Neural progenitor cell (in vitro differentiated cells): ENCODE measurements at regions not wholly inside any gene's neighbourhood (a gene's known extent, or its start where the extent isn't known, plus 50 kb on each side); places are given as distances from the start of the nearest gene placed in this dataset.

Experiments
- DNase-seq: peaks from one replicate; pipeline ENCODE4 v3.0.0-alpha.2; 2016; ENCODE audit warnings: low spot score
- H2AFZ ChIP-seq: fragments of 200-600 bp; sonication (generic); replicated peaks from 2 replicates; pipeline ENCODE4 v1.6.1; 2016; ENCODE audit warnings: antibody characterized with exemption
- H3F3A ChIP-seq: fragments of 200-600 bp; sonication (generic); 2 replicates; pipeline ENCODE4 v1.6.1; 2016; ENCODE audit warnings: antibody characterized with exemption, low read depth
- H3K27ac ChIP-seq: fragments of 200-600 bp; sonication (generic); 2 replicates; pipeline ENCODE4 v1.5.1; 2016; ENCODE audit warnings: mild to moderate bottlenecking
- H3K27me3 ChIP-seq: fragments of 200-600 bp; sonication (generic); 2 replicates; pipeline ENCODE4 v1.6.1; 2016; ENCODE audit warnings: mild to moderate bottlenecking, moderate library complexity
- H3K36me3 ChIP-seq: fragments of 200-600 bp; sonication (generic); 2 replicates; pipeline ENCODE4 v1.5.1; 2016
- H3K4me1 ChIP-seq: fragments of 200-600 bp; sonication (generic); 2 replicates; pipeline ENCODE4 v1.6.1; 2016; ENCODE audit warnings: mixed run types
- H3K4me2 ChIP-seq: fragments of 200-600 bp; sonication (generic); 2 replicates; pipeline ENCODE4 v1.6.1; 2016
- H3K4me3 ChIP-seq: fragments of 200-600 bp; sonication (generic); 2 replicates; pipeline ENCODE4 v1.5.1; 2016
- H3K79me2 ChIP-seq: fragments of 200-600 bp; sonication (generic); 2 replicates; pipeline ENCODE4 v1.6.1; 2016; ENCODE audit warnings: low read depth
- H3K9ac ChIP-seq: fragments of 200-600 bp; sonication (generic); 2 replicates; pipeline ENCODE4 v1.6.1; 2016
- H3K9me3 ChIP-seq: fragments of 200-600 bp; sonication (generic); 2 replicates; pipeline ENCODE4 v1.5.1; 2016; ENCODE audit warnings: low read depth
- H4K20me1 ChIP-seq: fragments of 200-600 bp; sonication (generic); 2 replicates; pipeline ENCODE4 v1.6.1; 2016; ENCODE audit warnings: low read depth
- H3K27ac Mint-ChIP-seq: 3 replicates; pipeline ENCODE4 v1.8.0; 2021; ENCODE audit warnings: mixed read lengths
- H3K27me3 Mint-ChIP-seq: 2 replicates; pipeline ENCODE4 v1.8.0; 2022; ENCODE audit warnings: low read depth, mild to moderate bottlenecking, inconsistent platforms, moderate library complexity, mixed read lengths; ENCODE audit not compliant: insufficient read depth
- H3K36me3 Mint-ChIP-seq: 3 replicates; pipeline ENCODE4 v1.8.0; 2021; ENCODE audit warnings: mixed read lengths
- H3K4me1 Mint-ChIP-seq: 3 replicates; pipeline ENCODE4 v1.8.0; 2021; ENCODE audit warnings: mixed read lengths
- H3K4me3 Mint-ChIP-seq: 3 replicates; pipeline ENCODE4 v1.8.0; 2021; ENCODE audit warnings: mild to moderate bottlenecking, moderate library complexity, mixed read lengths
- H3K9me3 Mint-ChIP-seq: 3 replicates; pipeline ENCODE4 v1.8.0; 2020; ENCODE audit warnings: mixed read lengths
- EZH2 ChIP-seq: fragments of 200-600 bp; sonication (generic); IDR thresholded peaks from 2 replicates; pipeline ENCODE4 v1.6.1; 2017; ENCODE audit warnings: antibody characterized with exemption, mild to moderate bottlenecking, moderate library complexity
- EZH2phosphoT487 ChIP-seq: fragments of 200-600 bp; sonication (generic); IDR thresholded peaks from 2 replicates; pipeline ENCODE4 v1.6.1; 2017; ENCODE audit warnings: antibody characterized with exemption
- TF ChIP-seq, protein P1 (sequence below): fragments of 200-600 bp; sonication (generic); IDR thresholded peaks from 2 replicates; pipeline ENCODE4 v1.5.1; 2017; ENCODE audit warnings: antibody characterized with exemption, mild to moderate bottlenecking

DNA sequence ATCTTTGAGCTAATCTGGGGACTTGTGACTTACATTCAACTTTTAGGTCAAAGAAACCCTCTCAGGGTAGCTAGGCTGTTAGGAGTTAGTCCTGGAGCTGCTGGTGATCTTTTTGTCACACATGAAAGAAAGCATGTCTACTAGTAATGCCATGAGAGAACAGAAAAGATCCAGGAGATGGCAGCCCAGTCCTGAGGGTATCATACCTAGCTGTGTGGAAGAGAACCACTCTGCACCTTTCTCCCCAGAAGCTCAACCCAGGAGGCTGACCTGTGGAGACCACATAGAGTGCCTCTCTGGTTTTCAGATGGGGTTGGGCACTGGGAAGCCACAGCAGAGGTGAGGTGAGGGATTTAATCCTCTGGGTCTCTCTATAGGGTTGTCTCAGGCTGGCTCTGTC lies 460.2 kb upstream of the UBE2E3 start:
- H3K27me3 ChIP-seq = no peaks in the 10 kb centered on the region
- H3K79me2 ChIP-seq = no peaks in the 10 kb centered on the region
- Mint-ChIP-seq H3K9me3 (no peaks in the 10 kb centered on the region), H3K27ac (no peak overlapping the region), H3K4me3 (no peak overlapping the region), H3K27me3 (peaks cover 3% of the 10 kb centered on the region), H3K36me3 (no peaks in the 10 kb centered on the region), H3K4me1 (peaks cover 33% of the 10 kb centered on the region)
- H4K20me1 ChIP-seq = no peaks in the 10 kb centered on the region
- TF ChIP-seq EZH2 (no peak), EZH2phosphoT487 (no peak)
- TF ChIP-seq, protein P1, sequence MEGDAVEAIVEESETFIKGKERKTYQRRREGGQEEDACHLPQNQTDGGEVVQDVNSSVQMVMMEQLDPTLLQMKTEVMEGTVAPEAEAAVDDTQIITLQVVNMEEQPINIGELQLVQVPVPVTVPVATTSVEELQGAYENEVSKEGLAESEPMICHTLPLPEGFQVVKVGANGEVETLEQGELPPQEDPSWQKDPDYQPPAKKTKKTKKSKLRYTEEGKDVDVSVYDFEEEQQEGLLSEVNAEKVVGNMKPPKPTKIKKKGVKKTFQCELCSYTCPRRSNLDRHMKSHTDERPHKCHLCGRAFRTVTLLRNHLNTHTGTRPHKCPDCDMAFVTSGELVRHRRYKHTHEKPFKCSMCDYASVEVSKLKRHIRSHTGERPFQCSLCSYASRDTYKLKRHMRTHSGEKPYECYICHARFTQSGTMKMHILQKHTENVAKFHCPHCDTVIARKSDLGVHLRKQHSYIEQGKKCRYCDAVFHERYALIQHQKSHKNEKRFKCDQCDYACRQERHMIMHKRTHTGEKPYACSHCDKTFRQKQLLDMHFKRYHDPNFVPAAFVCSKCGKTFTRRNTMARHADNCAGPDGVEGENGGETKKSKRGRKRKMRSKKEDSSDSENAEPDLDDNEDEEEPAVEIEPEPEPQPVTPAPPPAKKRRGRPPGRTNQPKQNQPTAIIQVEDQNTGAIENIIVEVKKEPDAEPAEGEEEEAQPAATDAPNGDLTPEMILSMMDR = no peak
- H3K9ac ChIP-seq = no peak overlapping the region
- no peak for DNase-seq
- no peaks in the 10 kb centered on the region for H3K4me1 ChIP-seq
- H3K27ac ChIP-seq = no peak overlapping the region
- no peaks in the 10 kb centered on the region for H3F3A ChIP-seq
- no peaks in the 10 kb centered on the region for H3K36me3 ChIP-seq
- no peak overlapping the region for H2AFZ ChIP-seq
- H3K4me3 ChIP-seq = no peak overlapping the region
- no peak overlapping the region for H3K4me2 ChIP-seq
- no peaks in the 10 kb centered on the region for H3K9me3 ChIP-seq

DNA sequence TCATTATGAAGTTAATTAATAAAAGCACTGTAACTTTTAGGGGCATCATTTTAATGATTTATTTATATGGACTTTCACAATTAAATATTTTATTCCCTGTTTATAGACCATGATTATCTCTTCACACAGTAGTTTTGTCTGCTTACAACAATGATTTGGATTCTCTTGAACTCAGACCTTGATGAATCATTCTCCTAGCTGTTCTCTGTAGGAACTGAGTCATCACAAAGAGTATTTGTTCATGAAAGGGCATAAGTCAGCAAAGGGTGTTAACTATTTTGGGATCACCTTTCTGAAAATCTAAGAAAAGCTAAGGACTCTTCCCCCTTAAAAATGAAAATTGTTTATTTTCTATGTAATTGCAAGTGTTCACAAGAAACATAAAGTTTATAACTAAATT lies 461.1 kb upstream of the UBE2E3 start:
- H3K4me1 ChIP-seq = no peaks in the 10 kb centered on the region
- H3K9me3 Mint-ChIP-seq = no peaks in the 10 kb centered on the region
- no peaks in the 10 kb centered on the region for H3K9me3 ChIP-seq
- H3K36me3 Mint-ChIP-seq = no peaks in the 10 kb centered on the region
- H3K4me3 Mint-ChIP-seq = no peak overlapping the region
- H3F3A ChIP-seq = no peaks in the 10 kb centered on the region
- H3K4me1 Mint-ChIP-seq = peaks cover 25% of the 10 kb centered on the region
- H3K4me3 ChIP-seq = no peak overlapping the region
- no peak for TF ChIP-seq EZH2phosphoT487
- TF ChIP-seq EZH2 = no peak
- TF ChIP-seq, protein P1 = no peak
- H3K4me2 ChIP-seq = no peak overlapping the region
- no peak overlapping the region for H3K27ac ChIP-seq
- no peaks in the 10 kb centered on the region for H3K27me3 ChIP-seq
- H4K20me1 ChIP-seq = no peaks in the 10 kb centered on the region
- no peaks in the 10 kb centered on the region for H3K79me2 ChIP-seq
- H2AFZ ChIP-seq = no peak overlapping the region
- no peaks in the 10 kb centered on the region for H3K36me3 ChIP-seq
- no peak overlapping the region for H3K9ac ChIP-seq
- H3K27ac Mint-ChIP-seq = no peak overlapping the region
- H3K27me3 Mint-ChIP-seq = no peaks in the 10 kb centered on the region
- no peak for DNase-seq

DNA sequence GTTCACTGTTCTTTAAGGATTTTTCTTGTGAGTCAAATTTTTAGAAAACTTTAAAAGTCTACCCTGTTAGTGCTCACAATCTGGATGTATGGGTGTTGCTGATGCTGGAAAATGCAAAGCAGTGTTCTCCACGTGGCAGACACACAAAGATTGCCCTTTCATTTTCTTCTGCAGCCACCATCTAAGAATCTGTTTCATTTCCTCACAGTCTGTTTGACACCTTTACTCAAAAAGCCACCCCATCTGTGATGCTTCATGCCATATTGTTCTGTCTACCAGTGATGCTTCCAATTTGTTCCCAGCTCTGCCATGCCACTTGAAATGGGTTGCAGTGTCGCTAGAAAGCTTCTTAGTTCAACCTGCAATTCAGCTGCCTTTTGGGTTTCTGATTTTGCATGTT lies 464.2 kb upstream of the UBE2E3 start:
- Histone ChIP-seq H3K9me3 (no peaks in the 10 kb centered on the region), H3K4me1 (no peaks in the 10 kb centered on the region), H3K9ac (no peak overlapping the region), H3F3A (no peaks in the 10 kb centered on the region), H3K4me3 (no peak overlapping the region), H3K36me3 (no peaks in the 10 kb centered on the region), H4K20me1 (no peaks in the 10 kb centered on the region), H3K27me3 (no peaks in the 10 kb centered on the region), H3K79me2 (no peaks in the 10 kb centered on the region), H3K4me2 (no peak overlapping the region), H3K27ac (no peak overlapping the region), H2AFZ (no peak overlapping the region)
- no peak overlapping the region for H3K27ac Mint-ChIP-seq
- DNase-seq = no peak
- peaks cover 17% of the 10 kb centered on the region for H3K4me1 Mint-ChIP-seq
- H3K4me3 Mint-ChIP-seq = no peak overlapping the region
- TF ChIP-seq, protein P1 = no peak
- TF ChIP-seq EZH2 (no peak), EZH2phosphoT487 (no peak)
- no peaks in the 10 kb centered on the region for H3K36me3 Mint-ChIP-seq
- no peaks in the 10 kb centered on the region for H3K9me3 Mint-ChIP-seq
- no peaks in the 10 kb centered on the region for H3K27me3 Mint-ChIP-seq

DNA sequence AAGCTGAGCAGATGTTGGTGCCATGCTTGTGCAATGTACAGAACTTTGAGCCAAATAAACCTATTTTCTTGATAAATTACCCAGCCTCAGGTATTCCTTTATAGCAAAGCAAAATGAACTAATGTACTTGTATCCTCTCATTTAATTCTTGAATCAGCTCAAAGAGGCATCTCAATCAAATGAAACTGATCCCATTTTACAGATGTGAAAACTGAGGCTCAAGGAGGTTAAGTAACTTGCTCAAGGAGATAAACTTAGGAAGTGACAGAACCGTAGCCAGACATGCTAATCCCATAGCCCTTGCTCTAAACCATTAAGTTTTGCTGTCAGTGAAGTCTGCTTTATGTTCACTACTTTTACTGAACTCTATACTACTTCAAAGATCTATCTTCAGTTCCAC lies 467.0 kb upstream of the UBE2E3 start:
- Histone ChIP-seq H3K4me2 (no peak overlapping the region), H4K20me1 (no peaks in the 10 kb centered on the region), H3F3A (no peaks in the 10 kb centered on the region), H2AFZ (no peak overlapping the region), H3K4me1 (no peaks in the 10 kb centered on the region), H3K4me3 (no peak overlapping the region), H3K36me3 (no peaks in the 10 kb centered on the region), H3K27me3 (no peaks in the 10 kb centered on the region), H3K9ac (no peak overlapping the region), H3K9me3 (no peaks in the 10 kb centered on the region), H3K27ac (no peak overlapping the region), H3K79me2 (no peaks in the 10 kb centered on the region)
- Mint-ChIP-seq H3K4me1 (peaks cover 9% of the 10 kb centered on the region), H3K27me3 (no peaks in the 10 kb centered on the region), H3K36me3 (no peaks in the 10 kb centered on the region), H3K4me3 (no peak overlapping the region), H3K27ac (no peak overlapping the region), H3K9me3 (no peaks in the 10 kb centered on the region)
- TF ChIP-seq EZH2phosphoT487 = no peak
- TF ChIP-seq, protein P1 = no peak
- no peak for TF ChIP-seq EZH2
- DNase-seq = no peak
